Loucy (cell line): ENCODE measurements at regions not wholly inside any gene's neighbourhood (a gene's known extent, or its start where the extent isn't known, plus 50 kb on each side); places are given as distances from the start of the nearest gene placed in this dataset.

Experiments used
- H2AFZ ChIP-seq: fragments of 200-600 bp; sonication (generic); 2 replicates; pipeline ENCODE4 v1.6.0; 2016; ENCODE audit warnings: antibody characterized with exemption, mild to moderate bottlenecking, low read length, moderate library complexity
- H3F3A ChIP-seq: fragments of 200-600 bp; 2 replicates; pipeline ENCODE4 v1.6.0; 2016; ENCODE audit warnings: antibody characterized with exemption, low read depth, mild to moderate bottlenecking
- H3K27me3 ChIP-seq: fragments of 200-600 bp; sonication (generic); 2 replicates; pipeline ENCODE4 v1.6.1; 2014; ENCODE audit warnings: low read length, mild to moderate bottlenecking; ENCODE audit not compliant: insufficient read depth, poor library complexity, severe bottlenecking
- H3K36me3 ChIP-seq: fragments of 200-600 bp; sonication (generic); 2 replicates; pipeline ENCODE4 v1.6.1; 2016; ENCODE audit warnings: low read length; ENCODE audit not compliant: insufficient read depth
- H3K4me1 ChIP-seq: fragments of 200-600 bp; sonication (generic); 2 replicates; pipeline ENCODE4 v1.5.1; 2014; ENCODE audit warnings: low read length, mild to moderate bottlenecking; ENCODE audit not compliant: insufficient read depth, poor library complexity, severe bottlenecking
- H3K4me2 ChIP-seq: fragments of 200-600 bp; sonication (generic); 2 replicates; pipeline ENCODE4 v1.6.0; 2014; ENCODE audit warnings: antibody characterized with exemption, low read length, low read depth, mild to moderate bottlenecking; ENCODE audit not compliant: poor library complexity, severe bottlenecking
- H3K4me3 ChIP-seq: fragments of 200-600 bp; sonication (generic); 2 replicates; pipeline ENCODE4 v1.5.1; 2014; ENCODE audit warnings: low read length, mild to moderate bottlenecking, mixed read lengths; ENCODE audit not compliant: poor library complexity, severe bottlenecking
- H3K79me2 ChIP-seq: fragments of 200-600 bp; sonication (generic); 2 replicates; pipeline ENCODE4 v1.6.1; 2014; ENCODE audit warnings: low read length; ENCODE audit not compliant: insufficient read depth
- H3K9ac ChIP-seq: fragments of 200-600 bp; sonication (generic); 2 replicates; pipeline ENCODE4 v1.6.0; 2014; ENCODE audit warnings: mild to moderate bottlenecking, low read depth, low read length, moderate library complexity; ENCODE audit not compliant: poor library complexity, severe bottlenecking
- H3K9me2 ChIP-seq: fragments of 200-600 bp; sonication (generic); replicated peaks from 2 replicates; pipeline ENCODE4 v1.6.1; 2016; ENCODE audit warnings: low read depth, low read length, mixed read lengths
- H3K9me3 ChIP-seq: fragments of 200-600 bp; sonication (generic); 2 replicates; pipeline ENCODE4 v1.6.1; 2014; ENCODE audit warnings: mild to moderate bottlenecking, antibody characterized with exemption, low read length, low read depth; ENCODE audit not compliant: insufficient read depth
- H4K20me1 ChIP-seq: fragments of 200-600 bp; sonication (generic); 2 replicates; pipeline ENCODE4 v1.6.0; 2014; ENCODE audit warnings: antibody characterized with exemption, low read length, mild to moderate bottlenecking; ENCODE audit not compliant: insufficient read depth, poor library complexity, severe bottlenecking
- CTCF ChIP-seq: fragments of 200-600 bp; sonication (generic); conservative IDR thresholded peaks from 2 replicates; pipeline ENCODE4 v1.5.1; 2014; ENCODE audit warnings: mild to moderate bottlenecking, antibody characterized with exemption, low read length
- EZH2phosphoT487 ChIP-seq: fragments of 200-600 bp; IDR thresholded peaks from 2 replicates; pipeline ENCODE4 v1.6.1; 2018; ENCODE audit warnings: antibody characterized with exemption, mild to moderate bottlenecking, moderate library complexity, borderline replicate concordance

DNA sequence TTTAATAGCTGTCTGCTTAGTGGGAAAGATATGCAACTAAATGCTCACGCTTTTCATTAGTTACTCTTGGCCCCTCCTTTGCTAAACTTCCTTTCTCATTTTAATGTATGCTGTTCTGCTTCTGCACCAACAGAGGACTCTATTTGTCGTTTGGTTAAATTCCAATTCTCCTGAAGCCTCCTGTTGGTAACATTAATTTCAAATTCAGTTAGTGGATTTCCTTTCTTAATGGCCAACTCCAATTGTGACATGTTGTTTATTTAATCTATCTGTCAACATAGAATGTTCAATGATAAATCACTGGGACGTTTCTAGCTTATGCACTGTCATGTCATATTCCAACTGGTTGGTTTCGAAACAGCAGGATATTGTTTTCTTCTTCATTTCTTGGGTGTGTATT, 467.4 kb upstream of the BCHE start:
- H3K36me3 ChIP-seq, result no peaks in the 10 kb centered on the region
- H3K79me2 ChIP-seq, result no peaks in the 10 kb centered on the region
- H3K27me3 ChIP-seq, result no peaks in the 10 kb centered on the region
- H4K20me1 ChIP-seq, result no peaks in the 10 kb centered on the region
- no peaks in the 10 kb centered on the region for H3F3A ChIP-seq
- no peak overlapping the region for H3K4me3 ChIP-seq
- no peak overlapping the region for H2AFZ ChIP-seq
- no peak overlapping the region for H3K9ac ChIP-seq
- no peaks in the 10 kb centered on the region for H3K4me1 ChIP-seq
- H3K9me3 ChIP-seq, result no peaks in the 10 kb centered on the region
- H3K4me2 ChIP-seq, result no peak overlapping the region
- no peak for TF ChIP-seq EZH2phosphoT487
- TF ChIP-seq CTCF, result no peak
- H3K9me2 ChIP-seq, result no peaks in the 10 kb centered on the region

DNA sequence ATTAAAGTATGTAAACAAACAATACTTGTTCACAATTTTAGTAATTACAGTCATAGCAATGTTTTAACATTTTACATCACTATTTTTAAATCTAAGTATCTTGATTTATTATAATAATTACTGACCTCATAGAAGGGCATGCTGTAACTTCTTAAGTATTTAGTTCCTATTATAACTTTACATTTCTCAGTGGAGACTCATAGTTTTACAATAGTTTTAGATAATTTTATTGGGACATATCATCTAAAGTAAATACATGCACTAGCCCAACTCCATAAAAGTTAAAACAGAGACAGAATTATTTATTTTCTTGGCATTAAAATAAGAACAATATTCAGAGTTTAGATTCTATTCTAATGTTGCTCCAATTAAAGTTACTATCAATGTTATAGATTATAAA, 466.5 kb upstream of the BCHE start:
- H3K27me3 ChIP-seq, result no peaks in the 10 kb centered on the region
- no peaks in the 10 kb centered on the region for H4K20me1 ChIP-seq
- H3K9me2 ChIP-seq, result no peaks in the 10 kb centered on the region
- no peaks in the 10 kb centered on the region for H3K4me1 ChIP-seq
- H3K9me3 ChIP-seq, result no peaks in the 10 kb centered on the region
- no peaks in the 10 kb centered on the region for H3F3A ChIP-seq
- TF ChIP-seq CTCF, result no peak
- no peak for TF ChIP-seq EZH2phosphoT487
- H3K9ac ChIP-seq, result no peak overlapping the region
- no peak overlapping the region for H3K4me3 ChIP-seq
- no peaks in the 10 kb centered on the region for H3K79me2 ChIP-seq
- no peak overlapping the region for H3K4me2 ChIP-seq
- H2AFZ ChIP-seq, result no peak overlapping the region
- H3K36me3 ChIP-seq, result no peaks in the 10 kb centered on the region

GRCh38 chr3:166302331-166302730, 465.1 kb upstream of the BCHE start:
- H3K4me3 ChIP-seq, result no peak overlapping the region
- no peaks in the 10 kb centered on the region for H4K20me1 ChIP-seq
- no peaks in the 10 kb centered on the region for H3K9me3 ChIP-seq
- no peaks in the 10 kb centered on the region for H3K79me2 ChIP-seq
- no peak overlapping the region for H3K9ac ChIP-seq
- no peak overlapping the region for H3K4me2 ChIP-seq
- no peaks in the 10 kb centered on the region for H3K27me3 ChIP-seq
- H3K4me1 ChIP-seq, result no peaks in the 10 kb centered on the region
- H3F3A ChIP-seq, result no peaks in the 10 kb centered on the region
- no peaks in the 10 kb centered on the region for H3K36me3 ChIP-seq
- H3K9me2 ChIP-seq, result no peaks in the 10 kb centered on the region
- TF ChIP-seq EZH2phosphoT487, result no peak
- TF ChIP-seq CTCF, result no peak
- H2AFZ ChIP-seq, result no peak overlapping the region
